HG03066 (cell line): ENCODE measurements at regions not wholly inside any gene's neighbourhood (a gene's known extent, or its start where the extent isn't known, plus 50 kb on each side); places are given as distances from the start of the nearest gene placed in this dataset.

Experiments used
- ATAC-seq: cut with Tn5 transposase; IDR thresholded peaks from one replicate; pipeline ENCODE4 v1.9.1; 2021; ENCODE audit warnings: low read depth; ENCODE audit not compliant: unreplicated experiment

DNA sequence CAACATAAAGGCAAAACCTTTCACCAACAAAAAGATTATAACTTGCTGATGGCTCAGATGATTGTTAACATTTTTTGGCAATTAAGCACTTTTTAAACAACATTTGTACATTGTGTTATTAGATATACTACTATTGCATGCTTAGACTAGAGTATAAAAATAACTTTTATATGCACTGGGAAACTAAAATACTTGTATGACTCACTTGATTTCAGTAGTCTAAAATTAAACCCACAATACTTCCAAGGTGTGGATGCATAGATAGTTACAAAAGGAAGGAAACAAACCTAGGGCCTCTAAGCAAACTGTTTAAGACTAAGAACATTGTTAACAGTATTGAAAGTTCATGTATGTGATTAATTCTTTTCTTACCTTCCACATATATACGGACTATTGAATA, 1521.5 kb downstream of the OTOL1 start:
- ATAC-seq = no peak

DNA sequence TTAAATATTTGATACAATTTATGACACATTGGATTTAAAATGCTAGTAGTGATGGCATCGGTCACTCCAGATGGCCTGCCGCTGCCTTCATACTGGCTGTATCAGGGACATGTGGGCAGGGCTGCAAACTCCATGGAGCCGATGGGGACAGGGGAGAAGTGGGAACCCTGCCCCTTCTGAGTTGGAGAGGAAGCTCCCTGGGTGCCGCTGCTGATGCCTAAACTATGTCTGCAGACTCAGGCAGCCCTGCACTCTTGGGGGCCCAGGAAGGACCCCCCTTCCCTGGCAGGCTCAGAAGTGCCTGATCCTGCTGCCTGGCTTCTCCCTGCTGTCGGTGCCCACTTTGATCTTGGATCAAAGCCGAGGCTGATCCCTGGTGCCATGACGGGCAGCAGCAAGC, 1522.1 kb downstream of the OTOL1 start:
- no peak for ATAC-seq

DNA sequence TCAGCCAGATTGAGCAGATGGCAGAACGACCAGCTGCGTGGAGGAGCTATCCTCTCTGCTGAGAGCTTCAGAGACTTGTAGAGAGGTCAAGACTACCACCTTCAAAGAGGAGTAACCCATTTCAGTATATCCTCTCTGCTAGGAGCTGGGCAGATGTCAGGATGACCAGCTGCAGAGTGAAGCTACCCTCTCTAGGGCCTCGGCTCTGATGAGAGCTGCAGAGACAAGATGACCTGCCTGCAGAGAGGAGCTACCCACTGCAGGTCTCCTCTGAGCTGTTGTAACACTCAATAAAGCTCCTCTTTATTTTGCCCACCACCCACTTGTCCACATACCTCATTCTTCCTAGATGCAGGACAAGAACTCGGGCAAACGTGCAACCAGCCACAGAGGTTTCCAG, 1522.7 kb downstream of the OTOL1 start:
- no peak for ATAC-seq

DNA sequence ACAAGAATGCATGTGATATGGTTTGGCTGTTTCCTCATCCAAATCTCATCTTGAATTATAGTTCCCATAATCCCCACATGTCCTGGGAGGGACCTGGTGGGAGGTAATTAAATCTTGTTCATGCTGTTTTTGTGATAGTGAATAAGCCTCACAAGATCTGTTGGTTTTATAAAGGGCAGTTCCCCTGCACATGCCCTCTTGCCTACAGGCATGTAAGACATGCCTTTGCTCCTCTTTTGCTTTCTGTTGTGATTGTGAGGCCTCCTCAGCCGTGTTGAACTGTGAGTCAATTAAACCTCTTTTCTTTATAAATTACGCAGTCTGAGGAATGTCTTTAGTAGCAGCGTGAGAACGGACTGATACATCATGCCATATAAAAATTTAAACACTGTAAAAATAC, 1537.0 kb downstream of the OTOL1 start:
- ATAC-seq = no peak

DNA sequence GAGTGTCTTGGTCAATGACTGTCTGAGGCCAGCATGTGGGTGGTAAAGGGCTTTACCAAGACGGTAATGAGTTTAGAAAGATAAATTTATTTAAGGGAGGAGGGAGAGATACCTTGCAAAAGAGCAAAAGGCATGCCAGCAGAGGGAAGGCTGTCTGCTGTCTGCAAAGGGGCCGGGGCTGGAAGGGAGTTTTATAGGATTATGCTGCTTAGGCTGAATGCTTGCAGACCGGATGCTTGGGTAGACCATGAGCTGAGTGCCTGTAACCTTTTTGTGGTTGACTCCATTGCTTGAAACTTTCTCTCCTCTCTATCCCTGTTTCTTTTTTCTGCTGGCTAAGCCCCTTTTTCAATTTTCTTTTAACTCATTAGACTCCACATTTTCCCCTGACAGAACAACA, 1543.0 kb downstream of the OTOL1 start:
- no peak for ATAC-seq

DNA sequence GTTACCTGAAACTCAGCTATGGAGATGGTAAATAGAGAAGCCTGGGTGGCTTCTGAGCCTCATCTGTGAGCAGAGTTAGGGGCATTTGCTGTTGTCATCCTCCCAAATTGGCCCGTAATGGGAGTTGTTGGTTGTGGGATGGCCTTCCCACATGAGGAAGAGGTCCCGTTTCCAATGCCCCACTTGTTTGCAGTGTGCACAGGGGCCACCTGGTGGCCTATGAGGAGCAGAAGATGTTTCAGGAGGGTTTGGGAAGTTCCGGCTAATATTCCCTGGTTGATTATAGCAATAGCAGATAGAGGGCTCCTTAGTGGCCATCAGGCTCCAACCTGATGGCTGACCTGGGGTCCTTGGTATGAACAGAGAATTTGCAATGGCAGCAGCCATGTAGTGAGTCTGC, 1546.5 kb downstream of the OTOL1 start:
- no peak for ATAC-seq

DNA sequence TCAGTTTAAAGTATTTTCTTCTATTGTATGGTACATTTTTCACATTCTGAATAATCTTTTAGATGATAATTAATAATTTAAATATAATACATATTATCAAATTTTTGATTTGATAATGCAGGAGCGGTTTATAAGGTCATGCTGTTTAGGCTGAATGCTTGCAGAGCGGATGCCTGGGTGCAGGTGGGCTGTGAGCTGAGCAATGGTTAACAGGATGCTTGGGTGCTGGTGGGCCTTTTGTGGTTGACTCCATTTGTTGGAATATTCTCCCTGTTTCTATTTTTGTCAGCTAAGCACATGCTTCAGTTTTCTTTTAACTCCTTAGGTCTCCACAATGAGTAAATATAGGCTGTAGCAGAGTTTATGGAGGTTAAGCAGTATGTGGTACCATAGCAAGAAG, 1549.3 kb downstream of the OTOL1 start:
- ATAC-seq = no peak

DNA sequence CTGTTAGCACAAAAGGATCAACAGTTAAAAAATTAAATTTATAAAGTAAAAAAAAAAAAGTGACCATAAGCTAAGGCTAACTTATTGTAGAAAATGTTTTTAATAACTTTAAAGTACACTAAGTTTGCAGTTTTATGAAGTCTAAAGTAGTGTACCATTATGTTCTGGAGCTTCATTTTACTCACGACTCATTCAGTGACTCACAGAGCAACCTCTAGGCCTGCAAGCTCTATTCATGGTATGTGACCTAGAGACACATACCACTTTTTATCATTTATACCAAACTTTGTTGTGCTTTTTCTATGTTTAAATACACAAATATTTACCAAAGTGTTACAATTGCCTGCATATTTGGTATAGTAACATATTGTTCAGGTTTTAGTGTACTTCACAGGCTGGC, 1552.3 kb downstream of the OTOL1 start:
- ATAC-seq = no peak

DNA sequence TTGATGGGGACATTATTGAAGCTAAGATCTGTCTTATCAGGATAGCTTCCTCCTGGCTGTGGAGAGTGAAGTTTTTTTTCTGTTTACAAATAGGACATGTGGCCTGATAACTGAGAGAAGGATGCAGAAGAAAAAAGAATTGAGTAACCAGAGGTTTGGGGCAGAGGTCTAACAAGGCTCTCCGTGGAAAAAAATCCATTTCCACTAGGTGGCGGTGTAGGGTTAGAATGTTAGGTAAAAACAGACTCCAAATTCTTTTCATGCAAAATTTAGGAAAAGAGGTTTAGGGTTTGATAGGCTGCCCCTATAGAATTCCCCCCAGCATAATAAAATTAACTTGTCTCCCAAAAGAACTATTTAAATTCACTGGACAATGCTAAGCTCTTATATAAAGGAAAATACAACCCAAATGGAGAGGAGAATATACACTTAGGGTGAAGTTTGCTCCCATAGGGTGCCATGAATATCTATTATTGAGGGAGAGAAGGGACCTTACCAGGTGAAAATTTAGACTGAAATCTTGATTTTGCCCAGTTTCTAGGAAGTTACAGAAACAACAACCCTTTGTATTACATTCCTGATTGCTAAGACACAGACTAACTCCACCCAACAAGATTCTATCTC, 1560.4 kb downstream of the OTOL1 start:
- ATAC-seq = no peak

DNA sequence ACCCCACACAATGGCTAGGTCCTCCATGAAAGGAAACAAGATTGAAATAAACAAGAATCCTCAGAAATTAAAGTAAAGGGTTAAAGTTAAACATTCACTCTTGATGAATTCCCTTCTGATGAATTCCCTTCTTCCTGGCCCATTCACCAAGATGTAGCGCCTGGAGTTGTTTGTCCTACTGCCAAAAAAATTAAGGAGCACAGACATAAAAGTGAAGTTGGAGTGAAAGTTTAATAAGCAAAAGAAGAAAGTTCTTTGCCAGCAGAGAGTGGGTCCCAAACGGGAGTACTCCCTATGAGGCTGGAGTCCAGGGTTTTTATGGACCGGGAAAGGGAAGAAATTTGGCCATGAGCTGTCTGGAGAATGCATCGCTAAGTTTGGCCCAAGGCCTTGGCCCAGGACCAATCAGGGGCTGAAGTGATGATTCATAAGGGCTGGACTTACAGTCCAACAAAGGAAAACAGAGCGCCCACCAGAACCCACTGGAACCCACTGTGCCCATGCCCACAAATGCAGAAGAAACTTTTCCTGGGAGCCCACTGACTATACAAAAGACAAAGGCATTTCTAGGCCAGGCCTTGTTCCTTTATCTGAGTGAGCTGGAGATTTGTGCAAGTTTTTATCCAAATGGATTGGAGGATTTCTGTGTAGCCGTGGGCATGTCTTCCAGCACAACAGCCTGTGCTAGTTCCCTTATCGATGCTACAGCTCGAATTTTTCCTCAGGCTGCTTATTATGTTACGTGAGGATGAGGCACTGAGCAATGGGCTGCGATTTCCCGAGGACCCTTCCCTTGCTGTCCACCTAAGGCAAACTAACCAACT, 1561.6 kb downstream of the OTOL1 start:
- ATAC-seq = no peak

DNA sequence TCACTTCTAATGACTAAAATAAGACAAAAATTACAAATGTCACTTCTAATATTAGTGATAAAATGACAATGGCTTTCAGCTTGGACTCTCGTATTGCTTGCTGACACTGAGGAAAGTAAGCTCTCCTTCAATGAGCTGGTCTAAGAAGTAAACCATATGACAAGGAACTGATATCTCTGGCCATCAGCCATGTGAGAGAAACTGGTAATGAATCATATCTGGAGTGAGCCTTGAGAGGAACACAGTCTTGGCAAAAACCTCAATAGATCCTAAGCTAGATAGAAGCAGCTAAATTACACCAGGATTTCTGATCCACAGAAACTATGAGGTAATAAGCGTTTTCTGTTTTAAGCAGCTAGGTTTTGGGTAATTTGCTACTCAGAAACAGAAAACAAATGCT, 1575.1 kb downstream of the OTOL1 start:
- ATAC-seq = no peak
